Progenitor cell of endocrine pancreas (in vitro differentiated cells): ENCODE measurements at regions not wholly inside any gene's neighbourhood (a gene's known extent, or its start where the extent isn't known, plus 50 kb on each side); places are given as distances from the start of the nearest gene placed in this dataset.

Experiments used
- DNase-seq: peaks from one replicate; pipeline ENCODE4 v3.0.0; 2021; ENCODE audit warnings: low spot score; ENCODE audit not compliant: unreplicated experiment
- H3K27ac Mint-ChIP-seq: 2 replicates; pipeline ENCODE4 v1.8.0; 2021; ENCODE audit warnings: mild to moderate bottlenecking, moderate library complexity, mixed read lengths
- H3K27me3 Mint-ChIP-seq: 2 replicates; pipeline ENCODE4 v1.8.0; 2021; ENCODE audit warnings: mixed read lengths
- H3K36me3 Mint-ChIP-seq: 2 replicates; pipeline ENCODE4 v1.8.0; 2022; ENCODE audit warnings: mixed read lengths; ENCODE audit not compliant: insufficient read depth
- H3K4me1 Mint-ChIP-seq: 2 replicates; pipeline ENCODE4 v1.8.0; 2021; ENCODE audit warnings: low read depth, mixed read lengths
- H3K4me3 Mint-ChIP-seq: 2 replicates; pipeline ENCODE4 v1.8.0; 2021; ENCODE audit warnings: low read depth, mild to moderate bottlenecking, moderate library complexity, mixed read lengths
- H3K9me3 Mint-ChIP-seq: 2 replicates; pipeline ENCODE4 v1.8.0; 2021; ENCODE audit warnings: low read depth, mixed read lengths
- TF ChIP-seq, protein P1 (sequence below): fragments of 200-600 bp; sonication (generic); IDR thresholded peaks from one replicate; pipeline ENCODE4 v1.5.0; 2021; ENCODE audit warnings: antibody characterized with exemption, mild to moderate bottlenecking; ENCODE audit not compliant: unreplicated experiment

DNA sequence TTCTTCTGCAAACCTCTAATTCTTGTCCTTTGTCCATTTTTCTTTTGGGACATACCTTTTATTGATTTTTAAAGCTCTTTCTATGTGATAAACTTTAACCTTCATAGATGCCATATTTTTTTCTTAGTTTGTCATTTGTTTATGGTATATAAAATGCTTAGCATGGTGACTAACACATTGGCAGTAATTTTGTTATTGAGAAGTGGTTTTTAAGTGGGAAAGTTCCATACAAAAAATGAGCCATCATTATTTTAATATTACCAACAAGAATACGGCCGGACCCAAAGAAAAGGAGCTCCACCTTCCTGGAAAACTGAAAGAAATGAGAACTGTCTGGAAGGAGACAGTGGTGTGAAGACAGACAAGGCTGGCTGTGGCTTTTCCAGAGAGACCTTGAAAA is 270.1 kb upstream of the SIX2 start:
- H3K27me3 Mint-ChIP-seq = peaks cover 44% of the 10 kb centered on the region
- H3K4me3 Mint-ChIP-seq = no peak overlapping the region
- TF ChIP-seq, protein P1, sequence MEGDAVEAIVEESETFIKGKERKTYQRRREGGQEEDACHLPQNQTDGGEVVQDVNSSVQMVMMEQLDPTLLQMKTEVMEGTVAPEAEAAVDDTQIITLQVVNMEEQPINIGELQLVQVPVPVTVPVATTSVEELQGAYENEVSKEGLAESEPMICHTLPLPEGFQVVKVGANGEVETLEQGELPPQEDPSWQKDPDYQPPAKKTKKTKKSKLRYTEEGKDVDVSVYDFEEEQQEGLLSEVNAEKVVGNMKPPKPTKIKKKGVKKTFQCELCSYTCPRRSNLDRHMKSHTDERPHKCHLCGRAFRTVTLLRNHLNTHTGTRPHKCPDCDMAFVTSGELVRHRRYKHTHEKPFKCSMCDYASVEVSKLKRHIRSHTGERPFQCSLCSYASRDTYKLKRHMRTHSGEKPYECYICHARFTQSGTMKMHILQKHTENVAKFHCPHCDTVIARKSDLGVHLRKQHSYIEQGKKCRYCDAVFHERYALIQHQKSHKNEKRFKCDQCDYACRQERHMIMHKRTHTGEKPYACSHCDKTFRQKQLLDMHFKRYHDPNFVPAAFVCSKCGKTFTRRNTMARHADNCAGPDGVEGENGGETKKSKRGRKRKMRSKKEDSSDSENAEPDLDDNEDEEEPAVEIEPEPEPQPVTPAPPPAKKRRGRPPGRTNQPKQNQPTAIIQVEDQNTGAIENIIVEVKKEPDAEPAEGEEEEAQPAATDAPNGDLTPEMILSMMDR = no peak
- peaks cover 31% of the 10 kb centered on the region for H3K4me1 Mint-ChIP-seq
- no peak for DNase-seq
- no peaks in the 10 kb centered on the region for H3K9me3 Mint-ChIP-seq
- no peak overlapping the region for H3K27ac Mint-ChIP-seq
- H3K36me3 Mint-ChIP-seq = no peaks in the 10 kb centered on the region

DNA sequence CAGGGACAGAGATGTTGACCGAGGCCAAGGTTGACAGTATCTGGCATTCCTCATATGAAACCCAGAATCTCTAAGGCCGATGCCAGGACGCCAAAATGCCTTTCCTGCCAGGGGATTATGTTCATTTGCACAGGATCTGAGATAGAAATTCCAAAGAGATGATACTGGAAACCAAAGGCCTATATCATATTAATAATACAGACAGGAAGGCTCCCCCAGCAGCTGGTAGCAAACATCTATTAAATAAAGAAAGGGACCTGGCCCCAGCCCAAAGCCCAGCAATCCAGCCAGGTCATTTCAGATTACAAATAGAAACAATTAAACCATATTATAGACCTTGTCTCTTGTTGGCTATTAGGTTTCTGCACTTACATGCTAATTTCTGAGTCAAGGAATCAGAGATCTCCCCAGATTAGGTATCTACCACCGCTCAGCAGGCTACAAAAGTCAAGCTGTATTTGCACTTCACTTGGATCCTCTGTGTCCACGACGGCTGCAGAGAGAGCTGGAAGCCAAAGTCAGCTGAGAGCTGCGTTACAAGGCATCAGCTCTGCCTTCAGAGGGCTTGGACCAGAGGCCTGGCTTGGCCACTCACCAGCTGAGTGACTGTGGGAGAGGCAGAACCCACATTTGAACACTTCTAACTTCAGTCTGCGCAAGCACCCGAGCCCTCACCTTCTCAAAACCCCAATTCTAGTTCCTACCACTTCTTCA is 269.3 kb upstream of the SIX2 start:
- Mint-ChIP-seq H3K9me3 (no peaks in the 10 kb centered on the region), H3K4me1 (peaks cover 37% of the 10 kb centered on the region), H3K36me3 (no peaks in the 10 kb centered on the region), H3K27ac (no peak overlapping the region), H3K4me3 (no peak overlapping the region), H3K27me3 (peaks cover 41% of the 10 kb centered on the region)
- TF ChIP-seq, protein P1 = no peak
- DNase-seq = no peak

DNA sequence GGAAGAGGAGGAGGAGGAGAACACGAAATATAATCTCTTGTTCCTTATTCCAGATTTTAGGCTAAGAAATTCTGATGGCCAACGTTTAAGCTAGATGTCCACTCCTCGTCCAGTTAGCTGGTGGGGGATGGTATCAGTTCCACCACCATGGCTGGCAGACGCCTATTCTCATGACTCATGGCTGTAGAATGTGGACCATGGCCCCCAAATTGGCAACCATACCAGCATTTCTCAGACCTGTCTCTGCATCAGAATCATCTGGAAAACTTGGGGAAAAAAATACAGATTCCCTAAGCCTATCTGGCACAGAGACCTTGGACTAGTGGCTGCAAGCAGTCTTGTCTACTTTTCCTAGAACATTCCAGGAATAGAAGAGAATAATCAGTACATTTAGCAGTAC is 267.7 kb upstream of the SIX2 start:
- no peak for DNase-seq
- TF ChIP-seq, protein P1 = no peak
- no peak overlapping the region for H3K4me3 Mint-ChIP-seq
- H3K36me3 Mint-ChIP-seq = no peaks in the 10 kb centered on the region
- peaks cover 31% of the 10 kb centered on the region for H3K27me3 Mint-ChIP-seq
- no peaks in the 10 kb centered on the region for H3K9me3 Mint-ChIP-seq
- no peak overlapping the region for H3K27ac Mint-ChIP-seq
- peaks cover 47% of the 10 kb centered on the region for H3K4me1 Mint-ChIP-seq

DNA sequence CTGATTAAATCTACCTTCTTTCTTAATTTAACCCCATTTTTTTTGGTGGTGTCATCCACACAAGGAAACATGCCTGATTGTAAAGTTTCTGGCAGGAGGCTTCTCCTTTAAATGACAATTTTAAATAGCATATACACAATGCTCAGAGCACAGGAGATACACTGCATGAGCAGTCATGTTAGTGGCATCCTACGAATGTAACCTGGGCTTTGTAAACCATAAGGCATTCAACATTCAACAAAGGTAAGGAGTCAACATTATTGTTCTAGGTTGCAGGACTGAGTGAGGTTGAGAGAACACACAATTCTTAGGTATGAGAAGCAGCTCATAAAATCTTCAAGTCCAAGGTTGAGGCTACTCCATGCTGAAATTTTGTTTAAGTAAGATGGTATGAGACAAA is 266.6 kb upstream of the SIX2 start:
- peak overlapping the region; percentile 96 for H3K27ac Mint-ChIP-seq
- peaks cover 49% of the 10 kb centered on the region for H3K4me1 Mint-ChIP-seq
- no peak overlapping the region for H3K4me3 Mint-ChIP-seq
- DNase-seq = no peak
- TF ChIP-seq, protein P1 = no peak
- H3K27me3 Mint-ChIP-seq = peaks cover 34% of the 10 kb centered on the region
- H3K9me3 Mint-ChIP-seq = no peaks in the 10 kb centered on the region
- H3K36me3 Mint-ChIP-seq = no peaks in the 10 kb centered on the region

DNA sequence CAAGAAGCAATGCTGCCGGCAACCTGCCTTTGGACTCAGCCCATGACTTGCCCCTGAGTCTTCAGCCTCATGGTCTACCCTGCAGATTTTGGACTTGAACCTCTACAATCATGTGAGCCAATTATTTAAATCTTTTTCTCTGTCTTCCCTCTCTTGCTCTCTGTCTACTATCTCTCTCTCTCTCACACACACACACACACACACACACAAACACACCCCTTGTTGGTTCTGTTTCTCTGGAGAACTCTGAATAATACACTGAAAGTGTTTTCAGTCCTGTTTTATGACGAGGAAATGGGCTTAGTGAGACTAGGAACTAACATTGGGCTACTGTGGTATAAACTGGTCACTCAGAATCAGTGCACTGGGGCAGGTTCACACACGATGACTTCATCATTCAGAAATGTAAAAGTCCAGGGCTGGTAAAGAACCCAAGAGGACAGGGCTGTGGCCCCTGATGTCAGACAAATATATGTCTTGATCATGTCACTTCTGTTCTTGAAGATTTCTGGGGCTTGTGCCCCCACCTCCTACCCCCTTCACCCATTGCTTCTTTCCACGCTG is 266.1 kb upstream of the SIX2 start:
- Mint-ChIP-seq H3K27ac (peak overlapping the region; percentile 96), H3K36me3 (no peaks in the 10 kb centered on the region)

More for the DNA sequence above, 266.1 kb upstream of the SIX2 start:
- Mint-ChIP-seq H3K9me3 (no peaks in the 10 kb centered on the region), H3K4me1 (peaks cover 50% of the 10 kb centered on the region), H3K4me3 (no peak overlapping the region), H3K27me3 (peaks cover 34% of the 10 kb centered on the region)
- no peak for DNase-seq
- TF ChIP-seq, protein P1 = no peak
